OCI-LY1 (cell line): ENCODE measurements at regions not wholly inside any gene's neighbourhood (a gene's known extent, or its start where the extent isn't known, plus 50 kb on each side); places are given as distances from the start of the nearest gene placed in this dataset.

ENCODE experiments used
- H2AFZ ChIP-seq: fragments of 200-600 bp; sonication (generic), shearing (Covaris generic); 2 replicates; pipeline ENCODE4 v1.6.0; 2014; ENCODE audit warnings: antibody characterized with exemption, mild to moderate bottlenecking, low read length
- H3F3A ChIP-seq: fragments of 200-600 bp; sonication (generic), shearing (Covaris generic); 2 replicates; pipeline ENCODE4 v1.6.0; 2014; ENCODE audit warnings: mild to moderate bottlenecking, antibody characterized with exemption, low read length, moderate library complexity; ENCODE audit not compliant: insufficient read depth
- H3K27ac ChIP-seq: fragments of 200-600 bp; sonication (generic); 2 replicates; pipeline ENCODE4 v1.5.1; 2014; ENCODE audit warnings: low read length, mixed run types, mild to moderate bottlenecking, low read depth; ENCODE audit not compliant: poor library complexity, severe bottlenecking
- H3K27me3 ChIP-seq: fragments of 200-600 bp; sonication (generic); 2 replicates; pipeline ENCODE4 v1.6.0; 2014; ENCODE audit warnings: antibody characterized with exemption, mild to moderate bottlenecking, low read length, moderate library complexity; ENCODE audit not compliant: insufficient read depth
- H3K36me3 ChIP-seq: fragments of 200-600 bp; sonication (generic); 2 replicates; pipeline ENCODE4 v1.6.1; 2014; ENCODE audit warnings: mild to moderate bottlenecking, antibody characterized with exemption, low read length, moderate library complexity, mixed read lengths; ENCODE audit not compliant: insufficient read depth
- H3K4me1 ChIP-seq: fragments of 200-600 bp; sonication (generic); 2 replicates; pipeline ENCODE4 v1.5.1; 2014; ENCODE audit warnings: mild to moderate bottlenecking, low read length, moderate library complexity; ENCODE audit not compliant: insufficient read depth, severe bottlenecking
- H3K4me2 ChIP-seq: fragments of 200-600 bp; sonication (generic), shearing (Covaris generic); 2 replicates; pipeline ENCODE4 v1.6.1; 2014; ENCODE audit warnings: low read length
- H3K4me3 ChIP-seq: fragments of 200-600 bp; sonication (generic); 2 replicates; pipeline ENCODE4 v1.5.1; 2014; ENCODE audit warnings: low read length, low read depth, mild to moderate bottlenecking, mixed read lengths; ENCODE audit not compliant: poor library complexity, severe bottlenecking
- H3K79me2 ChIP-seq: fragments of 200-600 bp; shearing (Covaris generic); 2 replicates; pipeline ENCODE4 v1.6.1; 2016; ENCODE audit warnings: mixed run types, low read length, mixed read lengths; ENCODE audit not compliant: insufficient read depth
- H3K9ac ChIP-seq: fragments of 200-600 bp; sonication (generic), shearing (Covaris generic); 2 replicates; pipeline ENCODE4 v1.6.1; 2014; ENCODE audit warnings: mild to moderate bottlenecking, low read length, mixed read lengths
- H3K9me2 ChIP-seq: fragments of 200-600 bp; sonication (generic), shearing (Covaris generic); 2 replicates; pipeline ENCODE4 v1.6.1; 2014; ENCODE audit warnings: low read depth, mild to moderate bottlenecking, low read length, mixed read lengths
- H3K9me3 ChIP-seq: fragments of 200-600 bp; shearing (Covaris generic); 2 replicates; pipeline ENCODE4 v1.6.1; 2014; ENCODE audit warnings: low read length, mixed read lengths
- H4K20me1 ChIP-seq: fragments of 200-600 bp; sonication (generic), shearing (Covaris generic); 2 replicates; pipeline ENCODE4 v1.6.0; 2016; ENCODE audit warnings: mild to moderate bottlenecking, low read length; ENCODE audit not compliant: insufficient read depth
- CTCF ChIP-seq: fragments of 200-600 bp; sonication (generic), shearing (Covaris generic); IDR thresholded peaks from 2 replicates; pipeline ENCODE4 v1.5.1; 2017; ENCODE audit warnings: mild to moderate bottlenecking, antibody characterized with exemption, low read length, moderate library complexity, mixed read lengths
- EZH2 ChIP-seq: fragments of 200-600 bp; sonication (generic), shearing (Covaris generic); IDR thresholded peaks from 2 replicates; pipeline ENCODE4 v1.8.0; 2017; ENCODE audit warnings: borderline replicate concordance, mixed run types, mild to moderate bottlenecking, antibody characterized with exemption, low read length, moderate library complexity, mixed read lengths

GRCh38 chr12:65637774-65638173 is 186.5 kb upstream of the HMGA2 start:
- H3K36me3 ChIP-seq: no peaks in the 10 kb centered on the region
- no peak overlapping the region for H3K4me3 ChIP-seq
- H3K9ac ChIP-seq: no peak overlapping the region
- H3F3A ChIP-seq: no peaks in the 10 kb centered on the region
- no peaks in the 10 kb centered on the region for H3K27me3 ChIP-seq
- H2AFZ ChIP-seq: no peak overlapping the region
- no peak for TF ChIP-seq CTCF
- H3K9me2 ChIP-seq: no peaks in the 10 kb centered on the region
- H3K4me2 ChIP-seq: no peak overlapping the region
- H3K4me1 ChIP-seq: no peaks in the 10 kb centered on the region
- H3K9me3 ChIP-seq: no peaks in the 10 kb centered on the region
- H3K79me2 ChIP-seq: no peaks in the 10 kb centered on the region
- no peaks in the 10 kb centered on the region for H4K20me1 ChIP-seq
- no peak overlapping the region for H3K27ac ChIP-seq

GRCh38 chr12:65638324-65638723 is 186.0 kb upstream of the HMGA2 start:
- H3K4me3 ChIP-seq: no peak overlapping the region
- no peak overlapping the region for H3K27ac ChIP-seq
- H3K9ac ChIP-seq: no peak overlapping the region
- H4K20me1 ChIP-seq: no peaks in the 10 kb centered on the region
- no peak for TF ChIP-seq CTCF
- no peak for TF ChIP-seq EZH2
- H3K9me3 ChIP-seq: no peaks in the 10 kb centered on the region
- no peaks in the 10 kb centered on the region for H3K27me3 ChIP-seq
- no peak overlapping the region for H2AFZ ChIP-seq
- no peaks in the 10 kb centered on the region for H3K4me1 ChIP-seq
- no peaks in the 10 kb centered on the region for H3K79me2 ChIP-seq
- no peaks in the 10 kb centered on the region for H3K36me3 ChIP-seq
- no peaks in the 10 kb centered on the region for H3K9me2 ChIP-seq
- no peak overlapping the region for H3K4me2 ChIP-seq
- H3F3A ChIP-seq: no peaks in the 10 kb centered on the region

GRCh38 chr12:65640489-65640901 is 183.8 kb upstream of the HMGA2 start:
- no peaks in the 10 kb centered on the region for H3K9me2 ChIP-seq
- TF ChIP-seq CTCF (no peak), EZH2 (no peak)
- no peaks in the 10 kb centered on the region for H3K27me3 ChIP-seq
- H3K9me3 ChIP-seq: no peaks in the 10 kb centered on the region
- no peaks in the 10 kb centered on the region for H3K36me3 ChIP-seq
- no peak overlapping the region for H3K4me3 ChIP-seq
- no peak overlapping the region for H3K4me2 ChIP-seq
- no peak overlapping the region for H2AFZ ChIP-seq
- H3K4me1 ChIP-seq: no peaks in the 10 kb centered on the region
- H3K9ac ChIP-seq: no peak overlapping the region
- no peaks in the 10 kb centered on the region for H3F3A ChIP-seq
- H4K20me1 ChIP-seq: no peaks in the 10 kb centered on the region
- H3K27ac ChIP-seq: no peak overlapping the region
- no peaks in the 10 kb centered on the region for H3K79me2 ChIP-seq
